PFSK-1 (cell line): ENCODE measurements at regions not wholly inside any gene's neighbourhood (a gene's known extent, or its start where the extent isn't known, plus 50 kb on each side); places are given as distances from the start of the nearest gene placed in this dataset.

ENCODE experiments used
- FOXP2 ChIP-seq: optimal IDR thresholded peaks from 2 replicates; pipeline ENCODE3; 2011; ENCODE audit warnings: borderline replicate concordance, control low read depth, inconsistent platforms; ENCODE audit not compliant: insufficient read depth; ENCODE audit errors: extremely low read length, extremely low read depth
- POLR2AphosphoS5 ChIP-seq: IDR thresholded peaks from 2 replicates; pipeline ENCODE4 v1.6.1; 2012; ENCODE audit warnings: low read depth, mild to moderate bottlenecking, control low read depth, low read length, moderate library complexity
- SIN3A ChIP-seq: IDR thresholded peaks from 2 replicates; pipeline ENCODE4 v1.6.1; 2012; ENCODE audit warnings: mild to moderate bottlenecking, low read length, moderate library complexity, borderline replicate concordance; ENCODE audit not compliant: insufficient read depth
- TAF1 ChIP-seq: IDR thresholded peaks from 2 replicates; pipeline ENCODE4 v1.6.1; 2012; ENCODE audit warnings: low read length, control low read depth, borderline replicate concordance; ENCODE audit not compliant: insufficient read depth
- TF ChIP-seq, protein P1 (sequence below), 2 experiments: IDR thresholded peaks; 2 replicates each; pipeline versions ENCODE4 v1.6.1 to v1.8.0; 2011 to 2012; ENCODE audit warnings: low read depth in 2 of 2, low read length in 2 of 2, control low read depth in 1 of 2, inconsistent platforms in 1 of 2, mild to moderate bottlenecking in 1 of 2, moderate library complexity in 1 of 2; ENCODE audit not compliant: insufficient read depth in 1 of 2

DNA sequence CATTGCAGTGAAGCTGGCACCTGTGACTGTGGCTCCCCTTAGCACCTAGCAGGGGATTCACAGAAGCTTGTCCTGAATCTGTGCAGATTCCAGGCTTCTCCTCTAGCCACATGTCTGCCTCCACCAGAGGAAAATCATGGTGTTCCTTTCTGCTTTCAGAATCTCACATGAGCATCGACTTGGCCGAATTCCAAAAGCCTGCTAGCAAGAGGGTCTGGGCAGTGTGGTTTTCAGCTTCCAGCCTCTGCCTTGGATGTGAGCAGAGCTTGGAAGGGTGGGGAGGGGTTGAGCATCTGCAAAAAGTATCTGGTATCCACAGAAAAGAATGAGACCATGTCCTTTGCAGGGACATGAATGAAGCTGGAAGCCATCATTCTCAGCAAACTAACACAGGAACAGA is 911.1 kb downstream of the TBC1D22A start:
- TF ChIP-seq SIN3A (no peak), TAF1 (no peak), POLR2AphosphoS5 (no peak), FOXP2 (no peak)
- TF ChIP-seq, protein P1, sequence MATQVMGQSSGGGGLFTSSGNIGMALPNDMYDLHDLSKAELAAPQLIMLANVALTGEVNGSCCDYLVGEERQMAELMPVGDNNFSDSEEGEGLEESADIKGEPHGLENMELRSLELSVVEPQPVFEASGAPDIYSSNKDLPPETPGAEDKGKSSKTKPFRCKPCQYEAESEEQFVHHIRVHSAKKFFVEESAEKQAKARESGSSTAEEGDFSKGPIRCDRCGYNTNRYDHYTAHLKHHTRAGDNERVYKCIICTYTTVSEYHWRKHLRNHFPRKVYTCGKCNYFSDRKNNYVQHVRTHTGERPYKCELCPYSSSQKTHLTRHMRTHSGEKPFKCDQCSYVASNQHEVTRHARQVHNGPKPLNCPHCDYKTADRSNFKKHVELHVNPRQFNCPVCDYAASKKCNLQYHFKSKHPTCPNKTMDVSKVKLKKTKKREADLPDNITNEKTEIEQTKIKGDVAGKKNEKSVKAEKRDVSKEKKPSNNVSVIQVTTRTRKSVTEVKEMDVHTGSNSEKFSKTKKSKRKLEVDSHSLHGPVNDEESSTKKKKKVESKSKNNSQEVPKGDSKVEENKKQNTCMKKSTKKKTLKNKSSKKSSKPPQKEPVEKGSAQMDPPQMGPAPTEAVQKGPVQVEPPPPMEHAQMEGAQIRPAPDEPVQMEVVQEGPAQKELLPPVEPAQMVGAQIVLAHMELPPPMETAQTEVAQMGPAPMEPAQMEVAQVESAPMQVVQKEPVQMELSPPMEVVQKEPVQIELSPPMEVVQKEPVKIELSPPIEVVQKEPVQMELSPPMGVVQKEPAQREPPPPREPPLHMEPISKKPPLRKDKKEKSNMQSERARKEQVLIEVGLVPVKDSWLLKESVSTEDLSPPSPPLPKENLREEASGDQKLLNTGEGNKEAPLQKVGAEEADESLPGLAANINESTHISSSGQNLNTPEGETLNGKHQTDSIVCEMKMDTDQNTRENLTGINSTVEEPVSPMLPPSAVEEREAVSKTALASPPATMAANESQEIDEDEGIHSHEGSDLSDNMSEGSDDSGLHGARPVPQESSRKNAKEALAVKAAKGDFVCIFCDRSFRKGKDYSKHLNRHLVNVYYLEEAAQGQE (IDR thresholded peaks at IDR 0.05; ENCODE audit: insufficient read depth in 1 of 2, low read depth in 2 of 2, low read length in 2 of 2) = no peak

DNA sequence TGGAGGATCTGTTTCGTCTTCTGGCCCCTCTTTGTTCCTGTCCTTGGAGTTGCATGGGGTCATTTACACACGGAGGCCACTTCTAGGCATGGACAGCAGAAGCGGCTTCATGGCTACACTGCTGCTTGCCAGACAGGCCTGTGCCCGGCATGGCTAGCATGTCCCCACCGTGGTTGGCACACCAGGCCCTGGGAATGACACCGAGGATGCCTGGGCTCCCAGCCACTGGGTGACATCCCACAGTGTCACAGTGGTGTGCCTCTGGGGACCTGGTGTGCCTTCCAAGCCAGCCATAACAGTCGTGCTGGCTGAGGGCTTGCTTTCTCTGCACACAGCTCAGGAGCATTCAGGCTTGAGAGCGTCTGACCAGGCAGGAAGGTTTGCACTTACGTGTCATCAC is 910.1 kb downstream of the TBC1D22A start:
- TF ChIP-seq SIN3A = no peak
- no peak for TF ChIP-seq FOXP2
- TF ChIP-seq, protein P1 (IDR thresholded peaks at IDR 0.05; ENCODE audit: insufficient read depth in 1 of 2, low read depth in 2 of 2, low read length in 2 of 2) = no peak
- no peak for TF ChIP-seq POLR2AphosphoS5

DNA sequence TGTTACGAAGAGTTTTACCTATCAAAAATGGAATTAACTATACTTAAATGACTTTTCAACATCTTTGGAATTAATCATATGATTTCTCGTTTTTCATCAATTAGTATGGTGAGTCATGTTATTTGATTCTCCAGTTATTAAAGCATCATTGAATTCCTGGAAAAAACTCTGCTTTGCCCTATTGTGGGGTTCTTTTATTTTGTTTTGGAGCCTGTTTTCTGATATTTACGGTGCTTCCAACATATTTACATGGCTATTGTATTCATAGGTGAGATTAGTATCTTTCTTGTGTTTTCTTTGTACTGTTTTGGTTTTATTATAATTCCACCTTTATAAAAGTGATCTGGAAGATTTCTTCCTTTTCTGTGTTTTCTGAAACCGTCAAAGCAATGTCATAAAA is 902.7 kb downstream of the TBC1D22A start:
- no peak for TF ChIP-seq POLR2AphosphoS5
- no peak for TF ChIP-seq SIN3A
- no peak for TF ChIP-seq FOXP2
- no peak for TF ChIP-seq TAF1
- TF ChIP-seq, protein P1 (IDR thresholded peaks at IDR 0.05; ENCODE audit: insufficient read depth in 1 of 2, low read depth in 2 of 2, low read length in 2 of 2) = no peak

DNA sequence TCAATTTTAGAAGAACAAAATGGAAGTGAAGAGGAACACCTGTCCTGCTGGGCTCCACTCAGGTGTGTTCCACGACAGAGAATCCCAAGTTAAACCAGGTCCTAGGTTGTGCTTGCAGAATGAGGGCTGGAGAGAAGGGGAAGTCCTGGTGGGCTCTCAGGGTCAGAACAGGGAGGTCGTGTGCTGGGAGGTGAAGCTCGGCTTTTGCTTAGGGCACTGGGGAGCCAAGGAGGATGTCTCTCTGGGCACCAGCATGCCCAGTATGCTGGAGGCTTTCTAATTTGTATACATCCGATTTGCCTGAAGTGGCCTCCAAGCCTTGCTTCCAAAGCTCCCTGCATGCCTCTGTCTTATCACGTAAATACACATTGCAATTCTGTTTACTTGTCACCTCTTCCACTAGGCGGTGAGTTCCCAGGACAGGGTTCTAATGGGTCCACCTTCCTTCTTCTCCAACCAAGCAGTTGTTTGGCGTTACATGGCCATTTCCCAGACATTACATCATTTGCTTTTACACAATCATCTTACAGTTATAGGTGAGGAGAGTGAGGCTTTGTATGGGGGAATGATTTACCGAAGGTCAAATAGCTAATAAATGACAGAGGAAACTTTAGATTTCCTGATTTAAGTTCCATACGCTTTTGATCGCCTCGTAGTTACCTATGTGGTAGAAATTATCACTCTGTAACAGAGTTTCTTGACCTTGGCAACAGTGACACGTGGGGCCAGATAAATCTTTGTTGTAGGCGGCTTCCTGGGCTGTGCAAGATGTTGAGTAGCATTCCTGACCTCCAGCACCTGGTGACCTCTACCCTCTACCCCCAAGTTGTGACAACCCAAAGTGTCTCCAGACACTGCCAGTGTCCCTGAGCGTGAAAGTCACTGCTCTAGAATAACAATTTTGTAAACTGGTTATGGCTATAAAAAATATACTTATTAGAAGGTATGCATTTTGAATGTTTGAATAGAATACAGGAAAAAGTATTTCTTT is 901.5 kb downstream of the TBC1D22A start:
- TF ChIP-seq, protein P1 (IDR thresholded peaks at IDR 0.05; ENCODE audit: insufficient read depth in 1 of 2, low read depth in 2 of 2, low read length in 2 of 2) = no peak
- TF ChIP-seq FOXP2 = no peak
- TF ChIP-seq SIN3A = no peak
- no peak for TF ChIP-seq TAF1
- no peak for TF ChIP-seq POLR2AphosphoS5
